Activated T-cell treated with anti-CD3 and anti-CD28 coated beads for 48 hours (primary cell): ENCODE measurements at regions not wholly inside any gene's neighbourhood (a gene's known extent, or its start where the extent isn't known, plus 50 kb on each side); places are given as distances from the start of the nearest gene placed in this dataset.
"Not testable (repeated sequence)": the region's sequence is repeated elsewhere in the genome, so short reads cannot be mapped to it uniquely, and the experiment has no call there.

Experiments used
- DNase-seq: peaks from one replicate; pipeline ENCODE4 v3.0.0-alpha.2; 2020; ENCODE audit warnings: low read depth

DNA sequence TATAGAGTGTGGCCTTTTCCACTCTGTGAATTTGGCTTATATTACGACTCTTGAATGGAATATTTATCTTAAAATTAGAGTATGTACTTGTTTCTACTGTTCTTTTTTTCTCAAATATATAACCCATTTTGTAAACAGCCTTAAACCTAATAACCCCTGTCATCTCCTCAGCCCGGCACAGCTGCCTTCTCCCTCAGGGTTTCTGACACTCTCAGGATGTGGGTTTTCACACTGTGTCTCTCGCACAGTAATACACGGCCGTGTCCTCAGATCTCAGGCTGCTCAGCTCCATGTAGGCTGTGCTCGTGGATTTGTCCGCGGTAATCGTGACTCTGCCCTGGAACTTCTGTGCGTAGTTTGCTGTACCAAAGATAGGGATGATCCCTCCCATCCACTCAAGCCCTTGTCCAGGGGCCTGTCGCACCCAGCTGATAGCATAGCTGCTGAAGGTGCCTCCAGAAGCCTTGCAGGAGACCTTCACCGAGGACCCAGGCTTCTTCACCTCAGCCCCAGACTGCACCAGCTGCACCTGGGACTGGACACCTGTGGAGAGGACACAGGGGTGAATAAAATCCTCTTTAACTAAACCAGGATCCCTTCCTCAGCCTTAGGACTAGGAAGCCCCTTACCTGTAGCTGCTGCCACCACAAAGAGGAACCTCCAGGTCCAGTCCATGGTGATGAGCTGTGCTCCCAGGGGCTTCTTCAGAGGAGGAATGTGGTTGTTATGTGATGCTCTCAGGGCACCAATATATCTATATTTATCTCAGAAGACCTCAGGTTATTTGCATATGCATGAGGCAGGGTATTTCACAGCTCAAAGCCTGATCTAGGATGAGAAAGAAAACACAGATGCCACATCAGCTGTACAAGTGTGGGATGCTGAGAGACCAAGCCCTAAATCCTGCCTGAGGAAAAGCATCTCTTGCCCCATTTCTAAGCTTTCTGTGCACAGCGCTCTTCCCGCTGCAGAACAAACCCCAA is 1188.4 kb downstream of the TMEM121 start:
- not testable (repeated sequence) for DNase-seq

- not testable (repeated sequence) for DNase-seq
Measured at GRCh38 chr14:106717544-106717943, 1191.2 kb downstream of the TMEM121 start.

- DNase-seq, result not testable (repeated sequence)
Measured at GRCh38 chr14:106719880-106720279, 1193.5 kb downstream of the TMEM121 start.

DNA sequence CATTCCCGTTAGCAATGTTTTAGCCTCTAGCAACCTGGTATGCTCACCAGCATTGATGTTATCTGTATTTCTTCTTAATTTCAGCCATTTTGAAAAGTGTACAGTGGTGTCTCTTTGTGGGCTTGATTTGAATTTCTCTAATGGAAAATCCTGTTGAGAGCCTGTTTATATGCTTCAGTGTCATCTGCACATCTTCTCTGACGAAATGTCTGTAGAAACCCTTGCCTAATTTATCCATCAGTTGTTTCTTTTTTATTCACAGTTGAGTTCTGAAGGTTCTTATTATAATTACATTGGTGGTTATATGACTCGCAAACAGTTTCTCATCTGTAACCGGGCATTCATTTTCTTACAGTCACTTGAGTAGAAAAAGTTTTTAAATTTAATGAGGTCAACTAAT is 1195.5 kb downstream of the TMEM121 start:
- not testable (repeated sequence) for DNase-seq

GRCh38 chr14:106722813-106723687 is 1196.7 kb downstream of the TMEM121 start:
- not testable (repeated sequence) for DNase-seq

DNA sequence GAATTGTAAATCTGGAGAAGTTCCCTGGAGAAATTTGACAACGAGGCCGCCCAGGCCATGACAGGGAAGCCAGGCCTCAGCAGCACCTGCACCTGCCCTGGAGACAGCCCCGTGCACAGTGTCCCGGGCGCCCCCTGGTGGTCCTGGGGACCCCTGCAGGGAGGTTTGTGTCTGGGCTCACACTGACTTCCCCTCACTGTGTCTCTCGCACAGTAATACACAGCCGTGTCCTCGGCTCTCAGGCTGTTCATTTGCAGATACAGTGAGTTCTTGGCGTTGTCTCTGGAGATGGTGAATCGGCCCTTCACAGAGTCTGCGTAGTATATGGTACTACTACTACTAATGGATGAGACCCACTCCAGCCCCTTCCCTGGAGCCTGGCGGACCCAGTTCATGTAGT is 1201.6 kb downstream of the TMEM121 start:
- not testable (repeated sequence) for DNase-seq

DNA sequence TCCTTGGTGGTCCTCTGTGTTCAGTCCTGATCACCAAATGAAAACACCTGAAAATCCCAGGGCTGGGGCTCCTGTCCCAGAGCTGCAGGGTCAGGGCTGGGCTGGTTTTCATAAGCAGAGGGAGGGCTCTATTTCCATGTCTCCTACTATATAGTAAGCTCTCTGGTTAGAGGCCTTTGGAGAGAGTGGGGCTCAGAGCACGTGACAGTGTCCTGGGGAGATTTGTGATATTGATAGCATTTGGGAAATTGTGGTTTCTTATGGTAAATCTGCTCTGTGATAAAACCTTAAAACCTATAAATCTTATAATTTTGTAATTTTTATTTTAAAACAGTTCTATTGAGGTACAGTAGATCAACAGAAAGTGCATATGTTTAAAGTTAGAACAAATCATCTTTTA is 1202.2 kb downstream of the TMEM121 start:
- no peak for DNase-seq

- DNase-seq, result no peak
Measured at GRCh38 chr14:106729551-106729950, 1203.2 kb downstream of the TMEM121 start.

DNA sequence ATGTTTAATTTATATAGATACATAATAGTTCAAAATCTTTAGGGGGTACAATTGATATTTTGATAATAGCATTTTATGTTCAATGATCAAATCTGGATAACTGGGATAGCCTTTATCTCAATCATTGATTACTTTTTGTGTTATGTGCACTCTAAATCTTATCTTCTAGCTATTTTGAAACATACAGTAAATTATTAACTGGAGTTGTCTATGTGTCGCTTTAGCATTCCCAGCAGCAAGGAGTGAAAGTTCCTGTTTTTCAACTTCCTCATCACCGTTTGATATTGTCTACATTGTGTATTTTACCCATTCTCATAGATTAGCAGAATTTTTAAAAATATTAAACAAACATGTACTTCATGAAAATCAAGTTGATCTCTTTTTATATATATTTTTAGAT is 1207.4 kb downstream of the TMEM121 start:
- no peak for DNase-seq

- no peak for DNase-seq
Measured at GRCh38 chr14:106737021-106737420, 1210.6 kb downstream of the TMEM121 start.

- no peak for DNase-seq
Measured at GRCh38 chr14:106738075-106738474, 1211.7 kb downstream of the TMEM121 start.

- not testable (repeated sequence) for DNase-seq
Measured at GRCh38 chr14:106738598-106739258, 1212.3 kb downstream of the TMEM121 start.

DNA sequence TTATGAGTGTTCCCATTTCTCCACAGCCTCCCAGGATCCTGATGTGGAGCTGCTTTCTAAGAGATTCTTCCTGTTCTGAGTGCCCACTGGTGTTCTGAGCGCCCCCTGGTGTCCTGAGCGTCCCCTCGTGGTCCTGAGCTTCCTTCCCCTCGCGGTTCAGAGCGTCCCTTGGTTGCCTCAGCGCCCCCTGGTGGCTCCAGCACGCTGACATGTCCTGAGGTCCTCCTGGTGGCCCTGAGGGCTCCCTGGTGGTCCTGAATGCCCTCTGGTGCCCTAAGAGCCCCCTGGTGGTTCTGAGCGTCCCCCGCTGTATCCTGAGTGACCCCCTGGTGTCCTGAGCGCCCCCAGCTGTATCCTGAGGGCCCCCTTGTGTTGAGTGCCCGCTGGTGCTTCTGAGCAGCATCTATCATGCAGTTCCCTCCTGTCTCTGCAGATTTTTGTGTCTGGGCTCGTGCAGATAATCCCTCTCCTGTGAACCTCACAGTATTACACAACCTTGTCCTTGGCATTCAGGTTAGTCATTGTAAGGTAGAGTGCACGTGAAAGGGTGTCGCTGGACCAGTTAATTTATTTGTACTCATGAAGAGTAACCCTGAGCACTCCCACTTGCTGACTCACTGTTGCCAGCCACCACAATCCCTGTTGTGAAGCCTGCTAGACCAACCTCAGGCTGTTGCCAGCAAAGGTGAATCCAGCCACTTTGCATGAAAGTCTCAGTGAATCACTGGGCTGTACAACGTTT is 1214.9 kb downstream of the TMEM121 start:
- DNase-seq, result not testable (repeated sequence)

DNA sequence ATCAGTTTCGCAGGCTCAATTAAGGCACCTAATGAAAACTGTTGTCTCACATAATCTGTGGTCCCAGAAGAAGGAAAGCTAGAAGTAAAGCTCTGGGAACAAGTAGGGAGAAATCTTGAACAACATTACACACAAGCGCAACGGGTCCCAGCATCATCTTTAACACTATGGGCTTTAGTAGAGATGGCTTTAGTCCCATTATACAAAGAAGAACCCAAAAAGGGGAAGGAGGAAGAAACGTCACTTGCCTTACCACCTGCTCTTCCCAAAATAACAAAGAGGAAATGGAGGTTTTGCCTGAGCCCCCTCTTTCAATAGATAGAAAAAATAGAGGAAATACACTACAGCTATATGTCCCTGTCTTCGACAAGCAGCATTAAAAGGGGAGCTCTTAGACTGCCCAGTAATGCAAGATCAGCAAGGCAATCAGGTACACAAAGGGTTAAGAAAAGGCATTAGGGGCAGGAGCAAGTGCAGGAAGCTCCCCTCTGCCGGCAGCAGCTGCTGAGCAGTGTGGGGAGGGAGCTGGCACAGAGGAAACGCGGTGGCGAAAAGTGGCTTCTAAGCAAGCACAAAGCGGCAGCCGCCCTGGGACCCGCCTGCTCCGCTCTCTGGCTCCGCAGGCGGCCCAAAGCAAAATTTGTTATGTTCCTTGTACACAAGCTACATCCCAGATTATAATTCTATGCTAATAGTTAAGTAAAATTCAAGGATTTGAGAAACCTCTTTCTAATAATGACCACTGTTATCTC is 1218.8 kb downstream of the TMEM121 start:
- not testable (repeated sequence) for DNase-seq

DNA sequence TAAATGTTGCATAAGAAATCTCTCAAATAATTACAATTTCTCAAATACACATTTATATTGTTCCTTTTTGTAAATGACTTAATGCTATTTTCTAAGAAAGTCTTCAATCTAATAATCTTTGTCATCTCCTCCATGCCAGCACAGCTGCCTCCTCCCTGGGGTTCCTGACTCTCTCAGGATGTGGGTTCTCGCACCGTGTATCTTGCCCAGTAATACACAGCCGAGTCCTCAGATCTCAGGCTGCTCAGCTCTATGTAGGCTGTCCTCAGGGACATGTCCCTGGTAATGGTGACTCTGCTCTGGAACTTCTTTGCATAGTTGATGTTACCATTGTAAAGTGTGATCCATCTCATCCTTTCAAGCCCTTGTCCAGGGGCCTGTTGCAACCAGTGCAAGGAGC is 1223.7 kb downstream of the TMEM121 start:
- DNase-seq, result not testable (repeated sequence)

- not testable (repeated sequence) for DNase-seq
Measured at GRCh38 chr14:106753751-106754150, 1227.4 kb downstream of the TMEM121 start.

GRCh38 chr14:106757444-106757843 is 1231.1 kb downstream of the TMEM121 start:
- DNase-seq, result not testable (repeated sequence)

GRCh38 chr14:106761886-106762816 is 1235.8 kb downstream of the TMEM121 start:
- DNase-seq, result not testable (repeated sequence)

DNA sequence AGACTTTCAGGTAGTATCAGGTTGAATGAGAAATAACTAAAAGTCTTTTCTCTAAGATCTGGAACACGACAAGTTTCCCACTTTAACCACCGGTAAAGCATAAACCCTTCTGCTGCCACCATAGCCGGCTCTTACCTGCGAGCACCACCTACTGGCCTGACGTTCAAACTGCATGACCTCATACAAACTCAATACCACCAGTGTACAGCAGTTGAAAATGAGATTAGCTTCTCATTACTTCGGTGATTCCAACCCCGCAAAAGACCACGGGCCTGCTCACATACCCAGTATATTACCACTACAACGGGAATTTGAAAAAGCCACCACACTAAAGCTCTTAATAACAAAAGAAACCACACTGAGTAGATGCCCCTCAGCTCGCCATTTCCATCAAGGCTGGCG is 1238.6 kb downstream of the TMEM121 start:
- DNase-seq, result not testable (repeated sequence)
